ENCODE measurements at regions not wholly inside any gene's neighbourhood (a gene's known extent, or its start where the extent isn't known, plus 50 kb on each side); places are given as distances from the start of the nearest gene placed in this dataset.
"Not testable (repeated sequence)": the region's sequence is repeated elsewhere in the genome, so short reads cannot be mapped to it uniquely, and the experiment has no call there.

DNA sequence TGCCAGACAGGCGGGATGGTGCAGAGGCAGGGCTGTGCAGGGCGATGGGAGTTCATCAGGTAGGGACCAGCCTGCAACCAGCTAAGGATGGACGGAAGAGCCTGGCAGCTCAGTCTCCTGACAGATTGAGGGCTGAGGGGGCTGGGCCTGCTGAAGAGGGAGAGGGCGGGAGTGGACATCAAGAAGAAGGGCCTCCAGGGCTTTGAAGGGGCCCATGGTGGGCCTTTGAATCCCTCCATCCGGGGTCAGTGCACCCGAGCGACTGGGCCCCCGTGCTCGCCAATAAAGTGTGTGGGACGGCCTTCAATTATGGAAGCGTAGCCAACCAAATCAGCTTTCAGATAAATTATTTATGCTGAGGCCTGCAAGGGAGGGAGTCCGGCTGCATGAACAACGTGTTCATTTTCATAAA is 431.2 kb downstream of the RPS24 start:
- no peak for DNase-seq (ENCODE audit: low spot score)
- in situ Hi-C loops (cut with HindIII; ENCODE audit: low sequenced_read_pairs), result no loop called here

DNA sequence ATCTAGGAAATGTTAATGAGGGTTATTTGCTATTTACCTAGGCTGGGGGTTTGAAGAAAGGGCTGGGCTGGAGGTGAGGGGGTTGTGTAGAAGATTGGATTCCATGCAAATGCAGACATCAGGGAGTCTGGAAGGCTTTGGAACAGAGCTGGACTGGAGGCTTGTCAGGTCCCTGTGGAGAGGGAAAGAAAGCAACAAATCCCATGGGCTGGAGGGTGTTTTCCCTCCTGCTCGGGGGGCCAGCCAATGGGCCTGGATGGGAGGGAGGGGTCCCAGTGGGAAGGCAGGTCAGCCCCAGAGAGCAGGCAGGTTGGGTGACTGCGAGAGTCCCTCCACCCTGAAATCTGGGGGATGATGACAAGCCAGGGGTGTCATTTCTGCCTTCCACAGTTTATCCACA is 431.8 kb downstream of the RPS24 start:
- no peak for DNase-seq (ENCODE audit: low spot score)
- in situ Hi-C loops (cut with HindIII; ENCODE audit: low sequenced_read_pairs), result no loop called here

GRCh38 chr10:78467496-78468106 is 433.9 kb downstream of the RPS24 start:
- peak; percentile 87 for DNase-seq (ENCODE audit: low spot score)
- in situ Hi-C loops (cut with HindIII; ENCODE audit: low sequenced_read_pairs), result no loop called here

DNA sequence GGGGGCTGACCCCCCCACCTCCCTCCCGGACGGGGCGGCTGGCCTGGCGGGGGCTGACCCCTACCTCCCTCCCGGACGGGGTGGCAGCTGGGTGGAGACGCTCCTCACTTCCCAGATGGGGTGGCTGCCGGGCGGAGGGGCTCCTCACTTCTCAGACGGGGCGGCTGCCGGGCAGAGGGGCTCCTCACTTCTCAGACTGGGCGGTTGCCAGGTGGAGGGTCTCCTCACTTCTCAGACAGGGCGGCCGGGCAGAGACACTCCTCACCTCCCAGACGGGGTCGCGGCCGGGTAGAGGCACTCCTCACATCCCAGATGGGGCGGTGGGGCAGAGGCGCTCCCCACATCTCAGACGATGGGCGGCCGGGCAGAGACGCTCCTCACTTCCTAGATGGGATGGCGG is 435.1 kb downstream of the RPS24 start:
- in situ Hi-C loops (cut with HindIII; ENCODE audit: low sequenced_read_pairs), result not testable (repeated sequence)

GRCh38 chr10:78470267-78471103 is 436.8 kb downstream of the RPS24 start:
- DNase-seq (ENCODE audit: low spot score), result peak; percentile 27
- in situ Hi-C loops (cut with HindIII; ENCODE audit: low sequenced_read_pairs), result no loop called here

More for the DNA sequence above, 435.1 kb downstream of the RPS24 start:
- not testable (repeated sequence) for DNase-seq (ENCODE audit: low spot score)

GRCh38 chr10:78471326-78471722 is 437.7 kb downstream of the RPS24 start:
- no peak for DNase-seq (ENCODE audit: low spot score)

GRCh38 chr10:78471723-78472550 is 438.3 kb downstream of the RPS24 start:
- in situ Hi-C loops (cut with HindIII; ENCODE audit: low sequenced_read_pairs), result no loop called here
- DNase-seq (ENCODE audit: low spot score), result no peak

More at GRCh38 chr10:78471326-78471722, 437.7 kb downstream of the RPS24 start:
- in situ Hi-C loops (cut with HindIII; ENCODE audit: low sequenced_read_pairs), result no loop called here

- no peak for DNase-seq (ENCODE audit: low spot score)
- in situ Hi-C loops (cut with HindIII; ENCODE audit: low sequenced_read_pairs), result no loop called here
Observed at GRCh38 chr10:78472551-78472890, 438.9 kb downstream of the RPS24 start.

GRCh38 chr10:78473006-78473405 is 439.3 kb downstream of the RPS24 start:
- no peak for DNase-seq (ENCODE audit: low spot score)
- in situ Hi-C loops (cut with HindIII; ENCODE audit: low sequenced_read_pairs), result no loop called here

- in situ Hi-C loops (cut with HindIII; ENCODE audit: low sequenced_read_pairs), result no loop called here
- DNase-seq (ENCODE audit: low spot score), result no peak
Observed at GRCh38 chr10:78474743-78475142, 441.1 kb downstream of the RPS24 start.

DNA sequence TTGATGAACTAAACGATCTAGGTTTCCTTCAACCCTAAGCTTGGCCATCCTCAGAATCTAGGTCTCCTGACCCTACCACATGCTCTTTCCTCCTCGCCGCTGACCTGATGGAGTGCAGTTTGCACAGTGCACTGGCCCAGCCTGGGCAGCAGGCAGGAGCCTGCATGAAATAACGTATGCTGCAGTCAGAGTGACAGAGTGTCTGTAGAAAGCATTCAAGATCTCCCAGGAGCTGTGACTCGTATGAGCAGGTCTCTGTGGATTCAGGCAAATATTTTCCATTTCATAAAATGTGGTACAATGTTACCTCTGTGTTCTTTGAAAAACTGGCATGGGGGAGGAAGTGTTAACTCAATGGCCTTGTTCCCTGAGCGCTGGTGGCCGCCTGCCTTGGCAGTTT is 441.8 kb downstream of the RPS24 start:
- in situ Hi-C loops (cut with HindIII; ENCODE audit: low sequenced_read_pairs), result no loop called here
- DNase-seq (ENCODE audit: low spot score), result no peak

DNA sequence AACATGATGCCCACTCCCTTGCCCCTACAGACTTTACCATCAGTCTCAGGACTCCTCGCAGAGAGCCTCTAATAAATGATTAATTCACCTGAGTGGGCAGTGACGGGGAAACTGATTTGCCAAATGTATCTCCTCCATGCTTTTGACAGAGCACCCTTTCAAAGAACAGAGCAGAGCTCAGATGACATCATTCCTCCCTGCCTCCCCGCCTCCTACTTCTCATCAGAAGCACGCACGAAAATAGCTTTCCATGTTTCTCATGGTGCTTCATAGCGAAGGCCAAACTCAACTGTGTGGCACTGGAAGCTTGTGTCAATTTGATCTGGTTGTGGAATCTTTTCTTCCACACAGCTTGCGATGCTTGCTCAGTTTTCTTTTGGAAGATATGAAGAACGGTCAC is 442.5 kb downstream of the RPS24 start:
- DNase-seq (ENCODE audit: low spot score), result no peak
- in situ Hi-C loops (cut with HindIII; ENCODE audit: low sequenced_read_pairs), result no loop called here

- DNase-seq (ENCODE audit: low spot score), result no peak
- in situ Hi-C loops (cut with HindIII; ENCODE audit: low sequenced_read_pairs), result no loop called here
Observed at GRCh38 chr10:78476844-78477243, 443.2 kb downstream of the RPS24 start.

- in situ Hi-C loops (cut with HindIII; ENCODE audit: low sequenced_read_pairs), result no loop called here
Observed at GRCh38 chr10:78478919-78479318, 445.3 kb downstream of the RPS24 start.

GRCh38 chr10:78479467-78479866 is 445.8 kb downstream of the RPS24 start:
- in situ Hi-C loops (cut with HindIII; ENCODE audit: low sequenced_read_pairs), result no loop called here
- DNase-seq (ENCODE audit: low spot score), result no peak

More at GRCh38 chr10:78478919-78479318, 445.3 kb downstream of the RPS24 start:
- DNase-seq (ENCODE audit: low spot score), result no peak

GRCh38 chr10:78481842-78482241 is 448.2 kb downstream of the RPS24 start:
- DNase-seq (ENCODE audit: low spot score), result no peak

GRCh38 chr10:78483641-78484040 is 450.0 kb downstream of the RPS24 start:
- no peak for DNase-seq (ENCODE audit: low spot score)
- in situ Hi-C loops (cut with HindIII; ENCODE audit: low sequenced_read_pairs), result no loop called here

More at GRCh38 chr10:78481842-78482241, 448.2 kb downstream of the RPS24 start:
- in situ Hi-C loops (cut with HindIII; ENCODE audit: low sequenced_read_pairs), result no loop called here

- no peak for DNase-seq (ENCODE audit: low spot score)
- in situ Hi-C loops (cut with HindIII; ENCODE audit: low sequenced_read_pairs), result no loop called here
Observed at GRCh38 chr10:78489034-78489433, 455.4 kb downstream of the RPS24 start.

DNA sequence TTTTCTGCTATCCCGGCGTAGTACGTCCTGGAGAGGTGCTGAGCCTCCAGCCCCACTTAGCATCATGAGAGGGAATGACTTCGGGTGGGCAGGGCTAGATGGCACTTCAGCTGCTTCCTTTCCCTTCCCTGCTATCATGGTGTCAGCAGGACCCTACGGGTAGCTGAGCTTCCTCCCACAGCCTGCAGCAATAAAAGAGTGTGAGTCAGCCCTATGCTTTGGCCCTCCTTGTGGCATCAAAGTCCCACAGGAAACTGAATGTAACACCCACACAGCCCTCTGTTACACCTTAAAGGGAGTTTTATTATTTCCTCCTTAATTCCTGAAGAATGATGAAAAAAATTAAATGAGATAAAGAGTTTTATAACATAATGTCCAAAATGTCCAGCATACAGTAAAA is 458.1 kb downstream of the RPS24 start:
- DNase-seq (ENCODE audit: low spot score), result no peak
- in situ Hi-C loops (cut with HindIII; ENCODE audit: low sequenced_read_pairs), result no loop called here

DNA sequence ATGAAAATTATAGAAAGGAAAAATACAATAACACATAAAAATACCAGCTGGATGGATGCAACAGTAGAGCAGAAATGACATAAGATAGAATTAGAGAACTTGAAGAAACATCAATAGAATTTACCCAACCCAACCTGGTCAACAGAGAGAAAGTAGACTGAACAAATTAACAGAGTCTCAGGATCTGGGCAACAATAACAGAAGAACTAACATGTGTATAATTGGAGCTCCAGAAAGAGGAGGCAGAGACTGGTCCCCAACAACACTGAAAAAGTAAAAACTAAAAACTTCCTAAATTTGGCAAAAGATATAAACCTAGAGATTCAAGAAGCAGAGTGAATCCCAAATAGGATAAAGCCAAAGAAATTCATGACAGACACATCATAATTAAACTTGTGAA is 458.8 kb downstream of the RPS24 start:
- DNase-seq (ENCODE audit: low spot score), result no peak
- in situ Hi-C loops (cut with HindIII; ENCODE audit: low sequenced_read_pairs), result no loop called here
